Mesenchymal stem cell (in vitro differentiated cells and primary cell): ENCODE measurements at regions not wholly inside any gene's neighbourhood (a gene's known extent, or its start where the extent isn't known, plus 50 kb on each side); places are given as distances from the start of the nearest gene placed in this dataset.

Experiments used
- DNase-seq: peaks from one replicate; pipeline ENCODE4 v3.0.0-alpha.2; 2013
- H2AFZ ChIP-seq: one replicate; pipeline ENCODE4 v1.6.1; 2013; ENCODE audit warnings: low read depth, mild to moderate bottlenecking, control low read depth, inconsistent platforms, low read length, moderate library complexity
- H2AK5ac ChIP-seq: 2 replicates; pipeline ENCODE4 v1.6.1; 2013; ENCODE audit warnings: low read length, moderate library complexity, mild to moderate bottlenecking, inconsistent platforms; ENCODE audit not compliant: severe bottlenecking
- H2BK120ac ChIP-seq: one replicate; pipeline ENCODE4 v1.6.1; 2013; ENCODE audit warnings: low read depth, mild to moderate bottlenecking, inconsistent platforms, low read length, moderate library complexity
- H2BK12ac ChIP-seq, 2 experiments: one replicate each; pipeline ENCODE4 v1.6.1; 2013; ENCODE audit warnings: inconsistent platforms in 2 of 2, low read length in 2 of 2, mild to moderate bottlenecking in 2 of 2, moderate library complexity in 2 of 2, control low read depth in 1 of 2
- H2BK15ac ChIP-seq: one replicate; pipeline ENCODE4 v1.6.1; 2013; ENCODE audit warnings: mild to moderate bottlenecking, low read depth, inconsistent platforms; ENCODE audit not compliant: poor library complexity, severe bottlenecking
- H2BK5ac ChIP-seq: 2 replicates; pipeline ENCODE4 v1.6.1; 2013; ENCODE audit warnings: low read depth, mild to moderate bottlenecking, low read length, control low read depth, inconsistent platforms; ENCODE audit not compliant: poor library complexity, severe bottlenecking
- H3K14ac ChIP-seq, 2 experiments: one replicate each; pipeline ENCODE4 v1.6.1; 2013; ENCODE audit warnings: inconsistent platforms in 2 of 2, low read length in 2 of 2, control low read depth in 1 of 2, mild to moderate bottlenecking in 1 of 2, moderate library complexity in 1 of 2
- H3K18ac ChIP-seq, 2 experiments: one replicate each; pipeline ENCODE4 v1.6.1; 2013; ENCODE audit warnings: inconsistent platforms in 2 of 2, low read length in 2 of 2, control low read depth in 1 of 2, low read depth in 1 of 2, mild to moderate bottlenecking in 1 of 2
- H3K23ac ChIP-seq, 2 experiments: one replicate each; pipeline ENCODE4 v1.6.1; 2013; ENCODE audit warnings: inconsistent platforms in 2 of 2, low read length in 2 of 2, mild to moderate bottlenecking in 2 of 2, moderate library complexity in 2 of 2, control low read depth in 1 of 2
- H3K27ac ChIP-seq: 2 replicates; pipeline ENCODE4 v1.5.1; 2013; ENCODE audit warnings: mild to moderate bottlenecking, moderate library complexity, low read length, control low read depth, inconsistent platforms; ENCODE audit not compliant: poor library complexity, severe bottlenecking
- H3K27me3 ChIP-seq, 2 experiments: 2 replicates each; pipeline versions ENCODE4 v1.6.1 to v1.7.0; 2013; ENCODE audit warnings: low read length in 2 of 2, mild to moderate bottlenecking in 2 of 2, moderate library complexity in 2 of 2, control low read depth in 1 of 2, inconsistent platforms in 1 of 2; ENCODE audit not compliant: control insufficient read depth in 1 of 2, insufficient read depth in 1 of 2
- H3K36me3 ChIP-seq, 2 experiments: 2 replicates each; pipeline versions ENCODE4 v1.6.1 to v1.7.0; 2013; ENCODE audit warnings: low read length in 2 of 2, control low read depth in 1 of 2, inconsistent platforms in 1 of 2, low read depth in 1 of 2, mild to moderate bottlenecking in 1 of 2; ENCODE audit not compliant: insufficient read depth in 2 of 2, control insufficient read depth in 1 of 2
- H3K4ac ChIP-seq, 2 experiments: one replicate each; pipeline ENCODE4 v1.6.1; 2013; ENCODE audit warnings: inconsistent platforms in 2 of 2, low read length in 2 of 2, mild to moderate bottlenecking in 2 of 2, moderate library complexity in 2 of 2, control low read depth in 1 of 2, low read depth in 1 of 2
- H3K4me1 ChIP-seq: 2 replicates; pipeline ENCODE4 v1.6.1; 2013; ENCODE audit warnings: low read depth, low read length, control low read depth; ENCODE audit not compliant: control insufficient read depth, insufficient read depth
- H3K4me2 ChIP-seq: 2 replicates; pipeline ENCODE4 v1.6.1; 2013; ENCODE audit warnings: low read length, mild to moderate bottlenecking, inconsistent platforms; ENCODE audit not compliant: poor library complexity, severe bottlenecking
- H3K4me3 ChIP-seq, 2 experiments: 2 replicates each; pipeline versions ENCODE4 v1.5.1 to v1.7.0; 2013; ENCODE audit warnings: low read length in 2 of 2, mild to moderate bottlenecking in 2 of 2, control low read depth in 1 of 2, low read depth in 1 of 2; ENCODE audit not compliant: insufficient read depth in 1 of 2
- H3K79me1 ChIP-seq: replicated peaks from 2 replicates; pipeline ENCODE4 v1.6.1; 2013; ENCODE audit warnings: mild to moderate bottlenecking, control low read depth, low read length, inconsistent platforms; ENCODE audit not compliant: poor library complexity, severe bottlenecking
- H3K9ac ChIP-seq: 2 replicates; pipeline ENCODE4 v1.7.0; 2013; ENCODE audit warnings: mild to moderate bottlenecking, low read length, moderate library complexity
- H3K9me3 ChIP-seq: 2 replicates; pipeline ENCODE4 v1.7.0; 2013; ENCODE audit warnings: mild to moderate bottlenecking, low read length; ENCODE audit not compliant: control insufficient read depth
- H4K8ac ChIP-seq: one replicate; pipeline ENCODE4 v1.6.1; 2013; ENCODE audit warnings: inconsistent platforms, mild to moderate bottlenecking, low read length, moderate library complexity
- H4K91ac ChIP-seq: one replicate; pipeline ENCODE4 v1.6.1; 2013; ENCODE audit warnings: mild to moderate bottlenecking, low read length, inconsistent platforms
- WGBS: methylation state at CpG from one replicate; pipeline ENCODE4 v1.1.7; 2013; ENCODE audit warnings: mixed read lengths; 5-methylcytosine and 5-hydroxymethylcytosine counted together

DNA sequence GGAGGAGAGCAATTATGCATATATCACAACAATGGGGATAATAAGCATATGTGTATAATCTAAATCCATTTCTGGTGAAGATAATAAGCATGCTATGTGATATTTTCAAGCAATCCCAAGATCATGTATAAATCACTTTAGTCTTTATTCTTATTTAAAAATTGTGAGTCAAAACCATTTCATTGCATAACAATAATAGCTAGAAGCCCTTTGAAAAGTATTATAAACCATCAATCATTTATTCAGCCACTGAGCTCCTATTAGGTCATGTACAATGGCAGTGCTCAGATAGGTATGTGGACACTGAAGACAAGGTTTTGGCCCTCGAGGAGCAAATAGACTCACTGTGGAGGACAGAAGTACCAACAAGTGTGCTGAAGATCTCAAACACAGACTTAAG is 113.1 kb downstream of the CDCA7 start:
- WGBS = 33% methylated on average over 1 of the region's 1 CpG
- Histone ChIP-seq H2BK15ac (no peak overlapping the region), H3K9ac (no peak overlapping the region), H3K4me3 (no peak overlapping the region), H3K23ac (no peak overlapping the region), H2BK120ac (no peak overlapping the region), H2BK12ac (no peak overlapping the region), H3K36me3 (no peaks in the 10 kb centered on the region), H3K14ac (no peak overlapping the region), H4K8ac (no peak overlapping the region), H2AFZ (no peak overlapping the region), H2BK5ac (no peak overlapping the region), H3K4ac (no peak overlapping the region), H4K91ac (no peak overlapping the region), H3K4me1 (peaks cover 2% of the 10 kb centered on the region), H3K79me1 (no peaks in the 10 kb centered on the region), H3K27ac (no peak overlapping the region), H2AK5ac (no peak overlapping the region), H3K18ac (no peak overlapping the region), H3K9me3 (no peaks in the 10 kb centered on the region), H3K4me2 (no peak overlapping the region), H3K27me3 (peaks cover 0 to 5% of the 10 kb centered on the region in 2 experiments)
- DNase-seq = no peak

DNA sequence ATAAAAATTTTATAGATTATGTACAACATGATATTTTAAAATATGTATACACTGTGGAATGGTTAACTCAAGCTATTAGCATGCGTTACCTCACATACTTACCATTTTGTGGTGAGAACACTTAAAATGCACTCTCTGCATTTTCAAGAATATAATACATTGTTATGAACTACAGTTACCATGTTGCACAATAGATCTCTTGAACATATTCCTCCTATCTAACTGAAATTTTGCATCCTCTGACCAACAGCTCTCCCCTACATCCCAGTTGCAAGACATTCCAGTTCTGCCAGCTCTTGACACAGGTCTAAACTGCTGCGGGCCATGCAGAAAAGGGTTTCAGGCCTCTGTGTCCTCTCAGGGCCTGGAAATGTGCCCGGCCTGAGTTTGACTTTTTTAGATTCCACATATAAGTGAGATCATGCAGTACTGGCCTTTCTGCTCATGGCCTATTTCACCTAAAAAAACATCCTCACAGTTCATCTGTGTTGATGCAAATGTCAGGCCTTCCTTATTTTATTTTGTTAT is 113.7 kb downstream of the CDCA7 start:
- no peak overlapping the region for H3K9ac ChIP-seq
- no peaks in the 10 kb centered on the region for H3K36me3 ChIP-seq
- no peak for DNase-seq
- no peak overlapping the region for H3K23ac ChIP-seq
- H2AFZ ChIP-seq = no peak overlapping the region
- H3K9me3 ChIP-seq = no peaks in the 10 kb centered on the region
- WGBS = 89% methylated on average over 3 of the region's 3 CpGs
- H2BK12ac ChIP-seq = no peak overlapping the region
- H2BK15ac ChIP-seq = no peak overlapping the region
- no peak overlapping the region for H4K91ac ChIP-seq
- peaks cover 0 to 11% of the 10 kb centered on the region in 2 experiments for H3K27me3 ChIP-seq
- H3K18ac ChIP-seq = no peak overlapping the region
- no peak overlapping the region for H3K14ac ChIP-seq
- no peaks in the 10 kb centered on the region for H3K4me1 ChIP-seq
- no peak overlapping the region for H3K4me2 ChIP-seq
- no peaks in the 10 kb centered on the region for H3K79me1 ChIP-seq
- no peak overlapping the region for H3K4ac ChIP-seq
- no peak overlapping the region for H2AK5ac ChIP-seq
- H2BK120ac ChIP-seq = no peak overlapping the region
- H3K4me3 ChIP-seq = no peak overlapping the region
- no peak overlapping the region for H4K8ac ChIP-seq
- no peak overlapping the region for H3K27ac ChIP-seq
- no peak overlapping the region for H2BK5ac ChIP-seq

- Histone ChIP-seq H4K8ac (no peak overlapping the region), H3K4ac (no peak overlapping the region), H2BK12ac (no peak overlapping the region), H3K14ac (no peak overlapping the region), H3K36me3 (no peaks in the 10 kb centered on the region), H2AFZ (no peak overlapping the region), H3K27me3 (peaks cover 0 to 18% of the 10 kb centered on the region in 2 experiments), H3K9ac (no peak overlapping the region), H2BK5ac (no peak overlapping the region), H3K27ac (no peak overlapping the region), H3K23ac (no peak overlapping the region), H3K9me3 (no peaks in the 10 kb centered on the region), H2BK120ac (no peak overlapping the region), H3K18ac (no peak overlapping the region), H2AK5ac (no peak overlapping the region), H3K4me3 (no peak overlapping the region), H2BK15ac (no peak overlapping the region), H3K4me1 (no peaks in the 10 kb centered on the region), H3K4me2 (no peak overlapping the region), H3K79me1 (no peaks in the 10 kb centered on the region), H4K91ac (no peak overlapping the region)
- no peak for DNase-seq
- WGBS = 80% methylated on average over 2 of the region's 2 CpGs
Observed at GRCh38 chr2:173472112-173472511, 117.4 kb downstream of the CDCA7 start.

- Histone ChIP-seq H2BK5ac (no peak overlapping the region), H3K79me1 (no peaks in the 10 kb centered on the region), H3K36me3 (no peaks in the 10 kb centered on the region), H3K4me3 (no peak overlapping the region), H3K9me3 (no peaks in the 10 kb centered on the region), H3K4me2 (no peak overlapping the region), H3K14ac (no peak overlapping the region), H3K27me3 (peaks cover 0 to 12% of the 10 kb centered on the region in 2 experiments), H2AFZ (no peak overlapping the region), H3K23ac (no peak overlapping the region), H2BK15ac (no peak overlapping the region), H4K91ac (no peak overlapping the region), H3K4me1 (no peaks in the 10 kb centered on the region), H4K8ac (no peak overlapping the region), H3K18ac (no peak overlapping the region), H3K4ac (no peak overlapping the region), H2AK5ac (no peak overlapping the region), H2BK12ac (no peak overlapping the region), H3K9ac (no peak overlapping the region), H2BK120ac (no peak overlapping the region), H3K27ac (no peak overlapping the region)
- DNase-seq = no peak
- WGBS = 54% methylated on average over 3 of the region's 5 CpGs
Observed at GRCh38 chr2:173483137-173483536, 128.5 kb downstream of the CDCA7 start.
